HG02642 (cell line): ENCODE measurements at regions not wholly inside any gene's neighbourhood (a gene's known extent, or its start where the extent isn't known, plus 50 kb on each side); places are given as distances from the start of the nearest gene placed in this dataset.
"Not testable (repeated sequence)": the region's sequence is repeated elsewhere in the genome, so short reads cannot be mapped to it uniquely, and the experiment has no call there.

Experiments
- ATAC-seq: cut with Tn5 transposase; IDR thresholded peaks from one replicate; pipeline ENCODE4 v1.9.1; 2021; ENCODE audit warnings: mild to moderate bottlenecking; ENCODE audit not compliant: unreplicated experiment, poor library complexity

DNA sequence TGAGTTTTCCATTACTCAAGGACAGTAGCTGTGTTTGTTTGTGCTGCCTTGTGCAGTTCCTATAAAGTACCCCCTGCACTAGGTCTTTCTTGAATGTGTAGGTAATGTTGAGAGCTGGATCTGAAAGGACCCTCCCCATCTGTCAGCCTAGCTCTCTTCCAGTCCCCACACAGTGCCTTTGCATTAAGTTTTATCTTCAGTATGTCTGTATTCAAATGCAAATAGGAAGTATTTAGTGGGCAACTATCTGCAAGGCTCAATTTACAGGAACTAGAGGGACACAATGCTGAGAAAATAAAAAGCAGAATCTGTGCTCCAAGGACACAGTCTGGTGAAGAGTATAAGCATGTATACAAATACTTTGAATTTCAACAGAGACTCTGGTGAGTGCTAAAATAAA lies 558.5 kb downstream of the RFC3 start:
- ATAC-seq: no peak

DNA sequence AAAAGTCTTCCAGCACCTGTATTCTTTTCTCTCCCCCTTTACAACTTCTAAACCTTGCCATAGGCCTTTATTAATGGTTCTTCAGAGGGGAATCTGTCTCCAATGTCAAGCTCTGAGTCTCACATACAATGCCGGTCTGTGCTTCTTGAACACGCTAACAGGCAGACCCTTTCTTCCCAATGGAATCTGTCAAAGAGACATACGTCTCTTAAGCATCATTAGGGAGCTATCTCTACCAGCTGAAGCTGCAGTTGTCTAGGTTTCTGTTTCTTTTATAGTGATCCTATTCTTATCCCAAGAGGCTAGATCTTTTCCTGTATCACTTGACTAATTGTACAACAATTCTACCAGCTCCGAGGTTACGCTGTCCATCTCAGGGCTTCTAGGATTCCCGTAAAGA lies 560.8 kb upstream of the NBEA start:
- ATAC-seq: no peak

DNA sequence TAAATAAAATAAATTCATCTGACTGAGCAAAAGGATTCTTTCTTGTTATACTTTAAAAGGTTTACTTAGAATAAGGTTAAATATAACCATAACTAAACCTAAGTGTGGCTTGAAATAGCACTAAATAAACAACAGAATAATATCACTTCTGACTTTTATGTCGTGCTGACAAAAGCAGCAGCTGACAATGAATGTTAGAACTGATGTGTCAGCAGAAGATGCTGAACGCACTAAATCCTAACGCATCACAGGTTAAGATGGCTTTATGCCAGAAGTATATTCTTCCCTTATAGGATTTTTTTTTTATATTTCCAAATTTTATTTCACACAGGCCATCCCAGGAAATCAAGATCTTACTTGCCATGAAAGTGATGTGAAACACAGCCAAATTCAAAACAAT lies 558.3 kb upstream of the NBEA start:
- no peak for ATAC-seq

DNA sequence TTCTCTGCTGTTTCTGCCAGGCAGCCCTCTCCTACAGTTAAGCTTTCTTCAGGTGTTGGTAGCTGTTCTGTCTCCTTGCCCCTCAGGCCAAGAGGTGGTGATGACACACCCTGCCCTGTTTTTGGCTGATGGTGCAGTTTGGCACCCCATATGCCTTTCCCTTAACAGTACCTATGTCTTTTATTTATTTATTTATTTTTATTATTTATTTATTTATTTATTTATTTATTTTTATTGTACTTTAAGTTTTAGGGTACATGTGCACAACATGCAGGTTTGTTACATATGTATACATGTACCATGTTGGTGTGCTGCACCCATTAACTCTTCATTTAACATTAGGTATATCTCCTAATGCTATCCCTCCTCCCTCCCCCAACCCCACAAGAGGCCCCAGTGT lies 555.8 kb upstream of the NBEA start:
- not testable (repeated sequence) for ATAC-seq

DNA sequence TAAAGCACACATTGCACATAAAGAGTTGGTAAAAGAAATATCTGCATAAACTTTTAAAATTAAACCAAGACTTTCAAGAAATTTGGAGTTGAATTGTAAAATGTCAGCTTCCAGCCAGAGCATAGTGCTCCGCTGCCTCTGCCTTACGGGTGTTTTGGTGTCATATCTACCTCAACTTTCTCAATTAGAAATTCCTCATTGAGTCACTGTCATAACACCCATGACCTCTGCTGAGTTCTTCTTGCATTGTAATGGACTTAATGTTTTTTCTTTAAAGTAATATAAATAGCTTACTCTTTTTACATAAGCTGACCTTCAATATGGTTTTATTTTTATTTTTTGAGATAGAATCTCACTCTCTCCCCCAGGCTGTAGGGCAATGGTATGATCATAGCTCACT lies 551.0 kb upstream of the NBEA start:
- ATAC-seq: no peak

DNA sequence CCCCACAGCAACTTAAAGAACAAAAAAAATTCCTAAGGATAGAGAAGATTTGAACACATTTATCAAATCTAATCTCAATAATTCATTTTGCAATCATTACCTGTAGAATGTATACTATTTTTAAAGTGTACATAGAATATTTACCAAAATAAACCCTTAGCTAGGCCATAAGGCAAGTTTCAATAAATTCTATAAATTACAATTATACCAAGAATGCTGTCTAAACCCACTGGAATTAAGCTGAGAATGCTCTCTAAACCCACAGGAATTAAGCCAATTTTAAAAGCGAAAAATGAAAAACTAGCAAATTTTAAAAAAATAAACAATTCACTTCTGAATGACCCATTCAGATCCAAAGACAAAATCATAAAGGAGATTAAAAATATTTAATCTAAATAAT lies 540.4 kb upstream of the NBEA start:
- no peak for ATAC-seq

DNA sequence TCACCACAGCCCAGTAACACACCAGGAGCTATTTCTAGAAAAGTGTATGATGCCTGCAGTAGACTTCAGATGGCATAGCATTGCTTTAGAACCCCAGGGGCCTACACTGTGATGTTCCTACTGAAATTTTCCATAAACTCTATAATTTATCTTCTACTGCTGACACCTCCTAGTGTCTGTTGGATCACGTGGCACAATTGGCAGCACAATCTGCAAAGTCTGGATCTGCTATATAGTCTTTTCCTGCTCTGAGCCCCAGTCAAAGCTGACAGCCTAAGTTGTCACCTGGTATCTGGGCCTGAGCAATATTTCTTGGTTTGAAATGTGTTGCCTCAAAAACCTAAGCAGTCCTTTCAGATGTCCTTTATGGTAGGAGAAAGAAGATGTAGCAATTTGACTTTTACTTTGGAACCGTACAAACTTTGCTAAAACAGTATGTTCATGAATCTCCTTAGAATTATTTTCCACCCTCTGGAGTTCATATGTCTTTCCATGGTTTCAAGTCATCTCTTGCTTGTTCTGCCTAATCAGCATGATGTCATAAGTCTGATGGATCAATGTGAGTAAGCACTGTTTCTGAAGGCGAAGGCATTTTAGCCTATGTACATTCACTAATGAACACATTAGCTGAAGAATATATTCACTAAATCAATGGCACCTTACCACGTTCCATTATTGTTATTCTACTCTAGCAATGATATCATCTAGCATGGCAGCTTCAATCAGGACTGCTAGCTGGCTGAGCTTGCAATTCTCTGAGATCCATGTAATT lies 536.5 kb upstream of the NBEA start:
- no peak for ATAC-seq

DNA sequence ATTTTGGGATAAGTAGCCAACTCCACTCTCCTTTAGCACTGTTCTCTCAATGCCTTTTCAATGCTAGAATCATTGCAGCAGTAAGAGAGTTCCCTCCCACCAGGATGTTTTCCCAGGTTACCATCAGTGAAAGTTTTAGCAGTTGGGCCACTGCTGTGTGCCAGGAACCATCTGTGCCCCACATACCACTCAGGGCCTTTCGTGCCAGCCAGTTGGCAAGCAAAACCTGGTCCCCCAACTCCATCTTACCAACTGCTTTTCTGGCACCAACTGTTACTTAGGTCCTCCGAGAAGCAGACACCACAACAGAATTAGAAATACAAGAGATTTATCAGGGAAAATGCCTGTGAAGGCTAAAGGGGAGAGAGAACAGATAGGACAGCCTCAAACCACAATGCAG lies 533.4 kb upstream of the NBEA start:
- no peak for ATAC-seq

DNA sequence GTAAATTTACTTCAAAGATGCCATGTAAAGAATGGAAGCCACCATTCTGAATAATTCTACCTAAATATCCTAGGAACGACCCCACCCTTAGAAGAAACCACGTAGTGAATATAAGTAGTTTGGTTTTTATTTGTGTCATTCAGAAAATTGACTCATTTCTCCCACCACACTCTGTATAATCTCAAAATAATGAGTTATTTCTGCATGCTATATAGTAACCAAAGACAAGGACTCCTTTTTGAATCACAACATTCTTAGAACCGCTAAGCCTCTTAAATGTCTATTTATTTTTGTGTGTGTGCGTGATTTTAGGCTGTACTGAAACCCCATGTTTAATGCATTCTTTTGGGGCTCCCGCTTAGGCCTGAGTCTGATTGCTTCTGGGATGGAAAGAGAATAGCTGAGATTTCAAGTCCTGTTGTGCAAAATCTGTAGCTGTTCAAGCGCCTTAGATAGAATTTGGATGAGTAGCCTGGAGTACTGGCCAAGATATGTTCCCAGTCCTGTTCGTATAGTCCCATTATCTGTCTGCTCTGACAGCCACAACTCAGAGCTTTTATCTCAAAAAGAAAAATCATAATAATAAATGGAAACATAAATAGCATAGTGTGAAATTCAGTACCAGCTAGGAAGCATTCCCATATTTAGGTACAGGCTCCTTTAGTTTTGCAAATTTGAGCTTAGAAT lies 532.4 kb upstream of the NBEA start:
- no peak for ATAC-seq

DNA sequence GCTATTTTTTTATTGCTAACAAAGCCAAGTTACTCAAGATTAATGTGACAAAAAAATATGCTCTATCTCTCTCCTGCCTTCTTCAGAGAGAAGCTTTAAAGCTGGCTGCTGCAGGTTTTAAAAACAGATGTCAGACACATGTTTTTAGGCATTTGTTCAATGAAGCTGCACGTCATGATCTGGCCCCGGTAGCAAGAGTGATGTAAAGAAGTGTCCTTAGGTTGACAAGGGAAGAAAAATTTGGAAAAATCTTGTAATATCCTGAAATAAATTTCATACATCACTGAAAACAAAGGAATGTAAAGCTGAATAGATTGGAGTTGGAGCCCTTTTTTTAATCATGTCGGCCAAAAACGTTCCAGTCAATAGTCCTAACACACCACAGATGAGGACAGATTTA lies 531.4 kb upstream of the NBEA start:
- no peak for ATAC-seq

DNA sequence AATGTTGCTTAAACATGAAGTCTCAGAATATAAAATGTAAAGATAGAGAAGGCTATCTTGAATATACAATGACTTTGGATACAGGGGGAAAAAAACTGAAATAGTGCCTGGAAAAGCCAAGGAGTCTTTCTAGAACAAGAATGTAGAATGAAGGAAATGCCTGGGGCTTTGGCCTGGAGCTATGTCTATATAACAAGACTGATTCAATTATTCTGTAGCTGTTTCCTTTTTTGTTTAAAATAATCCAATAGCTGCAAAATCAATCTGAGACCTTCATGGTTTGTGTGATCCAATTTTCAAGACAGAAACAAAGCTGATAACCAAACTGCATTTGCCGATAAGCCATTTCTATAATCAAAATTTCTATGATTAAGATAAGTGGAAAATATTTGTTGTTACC lies 530.9 kb upstream of the NBEA start:
- no peak for ATAC-seq

DNA sequence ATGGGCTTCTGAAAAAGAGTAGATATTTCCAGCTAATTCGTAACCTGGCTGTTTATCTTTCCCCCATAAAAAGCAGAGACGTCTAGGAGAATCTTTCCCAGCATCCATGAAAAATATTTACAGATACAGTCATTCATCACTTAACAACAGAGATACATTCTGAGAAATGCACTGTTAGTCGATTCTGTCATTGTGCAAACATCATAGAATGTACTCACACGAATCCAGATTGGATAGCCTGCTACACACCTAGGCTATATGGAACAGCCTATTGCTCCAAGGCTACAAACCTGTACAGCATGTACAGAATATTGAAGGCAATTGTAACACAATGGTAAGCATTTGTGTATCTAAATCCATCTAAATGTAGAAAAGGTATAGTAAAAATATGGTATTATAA lies 530.2 kb upstream of the NBEA start:
- ATAC-seq: no peak

DNA sequence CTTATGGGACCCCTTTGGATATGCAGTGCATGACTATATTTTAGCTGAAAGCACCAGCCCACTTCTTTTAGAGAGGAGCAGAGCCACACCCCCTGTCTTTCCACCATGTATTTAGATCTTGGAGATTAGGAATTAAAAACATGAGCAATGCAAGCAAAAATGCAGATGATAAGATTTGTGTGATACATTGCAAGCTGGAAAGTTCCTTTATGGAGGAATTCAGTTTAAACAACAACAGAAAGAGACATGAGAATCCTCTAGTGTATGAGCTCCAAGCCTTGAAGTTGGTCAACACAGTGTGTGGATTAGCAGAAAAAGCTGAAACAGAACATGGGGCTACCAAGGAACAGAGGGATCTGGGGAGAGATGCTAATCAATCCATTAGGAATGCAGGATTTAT lies 529.8 kb upstream of the NBEA start:
- no peak for ATAC-seq

DNA sequence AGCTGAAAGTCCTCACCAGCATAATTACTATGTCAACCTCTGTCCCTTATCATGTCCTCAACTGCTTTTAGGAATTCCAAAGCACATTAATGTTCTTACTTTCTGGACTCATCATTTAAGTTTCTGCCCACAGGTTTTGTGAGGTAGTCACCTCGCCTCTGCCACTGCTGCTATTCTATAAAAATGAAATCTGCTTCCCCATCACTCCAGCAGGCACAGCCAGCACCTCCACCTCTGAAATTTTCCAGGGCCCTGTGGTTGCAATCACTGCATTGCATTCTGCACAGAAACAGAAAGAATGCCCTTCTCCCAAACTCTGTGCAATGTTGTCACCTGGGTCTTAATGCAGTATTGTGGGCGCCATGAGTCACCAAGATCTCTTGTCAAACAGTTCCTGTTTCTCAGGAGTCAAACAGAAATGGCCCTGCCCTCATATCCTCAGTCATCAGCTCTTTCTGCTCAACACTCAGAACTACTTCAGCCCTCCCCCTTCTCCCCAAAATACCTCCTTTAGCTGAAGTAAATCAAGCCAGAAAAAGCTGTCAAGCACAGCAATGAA lies 529.2 kb upstream of the NBEA start:
- no peak for ATAC-seq

DNA sequence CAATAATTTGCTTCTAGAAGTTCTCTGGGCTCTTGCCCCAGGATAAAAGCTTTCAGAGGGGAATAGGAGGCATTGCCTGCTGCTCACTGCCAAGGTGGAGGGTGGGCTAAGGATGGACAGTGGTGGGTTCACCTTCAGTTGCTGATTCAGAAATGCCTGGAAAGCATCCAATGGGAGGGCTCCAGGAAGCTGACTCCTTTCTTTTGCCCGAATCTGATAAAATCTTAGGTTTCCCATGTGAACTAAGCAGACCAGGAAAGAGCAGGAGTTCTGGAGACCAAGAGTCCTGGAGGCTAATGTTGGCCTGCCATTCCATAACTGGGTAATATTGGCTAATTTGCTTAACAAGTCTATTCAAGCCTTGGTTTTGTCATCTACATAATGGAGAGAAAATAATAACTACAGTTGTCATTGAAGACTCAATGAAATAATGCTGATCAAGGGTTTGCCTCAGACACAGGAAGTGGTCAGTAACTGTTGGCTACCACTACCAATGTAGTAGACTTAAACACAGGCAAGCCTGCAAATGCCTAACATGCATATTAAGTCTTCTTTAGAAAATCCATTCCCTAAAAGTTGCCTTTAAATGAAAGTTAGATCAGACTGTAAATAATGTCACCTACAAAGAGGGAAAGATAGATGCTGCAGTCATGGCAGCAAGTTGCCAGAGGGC lies 528.4 kb upstream of the NBEA start:
- no peak for ATAC-seq

DNA sequence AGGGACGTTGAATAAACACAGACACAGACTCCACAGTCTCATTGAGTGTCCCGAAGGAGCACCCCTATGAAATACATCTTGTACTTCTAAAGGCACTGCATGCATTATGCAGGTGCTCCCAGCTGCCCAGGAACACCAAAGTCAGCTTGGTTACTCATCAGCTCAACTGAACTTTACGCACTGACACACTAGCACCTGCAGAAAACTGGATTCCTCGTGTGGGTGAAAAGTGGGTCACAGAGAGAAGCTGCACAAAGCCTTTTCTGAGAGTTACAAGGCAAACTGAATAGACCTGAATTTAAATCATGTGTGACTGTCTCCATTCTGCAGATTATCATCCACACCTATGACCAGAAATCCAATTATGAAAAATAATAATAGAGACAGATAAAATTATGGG lies 527.5 kb upstream of the NBEA start:
- ATAC-seq: no peak

DNA sequence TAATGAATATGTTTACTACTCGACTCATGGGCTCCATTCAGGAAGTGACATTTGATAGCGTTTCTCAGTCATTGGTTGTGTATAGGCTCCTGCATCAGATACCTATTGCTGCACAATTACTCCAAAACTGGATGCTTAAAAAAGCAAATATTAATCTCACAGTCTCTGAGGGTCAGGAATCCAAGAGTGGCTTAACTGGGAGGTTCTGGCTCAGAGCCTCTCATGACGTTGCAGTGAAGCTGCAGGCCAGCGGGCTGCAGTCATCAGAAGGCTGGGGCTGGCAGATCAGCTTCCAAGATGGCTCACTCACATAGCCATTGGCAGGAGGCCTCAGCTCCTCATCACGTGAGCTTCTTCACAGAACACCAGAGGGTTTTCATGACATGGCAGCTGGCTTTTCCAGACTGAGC lies 525.1 kb upstream of the NBEA start:
- ATAC-seq: no peak

DNA sequence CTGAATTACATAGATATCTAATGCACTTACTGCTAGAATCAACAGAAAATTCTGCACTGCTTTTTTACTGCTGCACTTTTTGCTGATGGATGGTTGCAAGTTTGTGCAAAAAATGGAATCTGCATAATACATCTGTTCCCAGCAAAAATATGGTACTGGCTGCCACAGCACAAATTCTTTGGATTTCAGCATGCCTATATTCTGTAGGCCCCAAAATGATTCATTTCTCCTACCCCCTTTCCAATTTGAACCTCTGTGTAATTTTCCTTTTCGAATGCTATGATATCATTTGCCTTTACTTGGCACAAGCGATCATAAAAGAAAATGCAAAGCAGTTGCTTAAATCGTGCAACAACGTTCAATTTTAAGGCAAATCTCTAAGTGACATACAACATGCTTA lies 524.2 kb upstream of the NBEA start:
- ATAC-seq: no peak

DNA sequence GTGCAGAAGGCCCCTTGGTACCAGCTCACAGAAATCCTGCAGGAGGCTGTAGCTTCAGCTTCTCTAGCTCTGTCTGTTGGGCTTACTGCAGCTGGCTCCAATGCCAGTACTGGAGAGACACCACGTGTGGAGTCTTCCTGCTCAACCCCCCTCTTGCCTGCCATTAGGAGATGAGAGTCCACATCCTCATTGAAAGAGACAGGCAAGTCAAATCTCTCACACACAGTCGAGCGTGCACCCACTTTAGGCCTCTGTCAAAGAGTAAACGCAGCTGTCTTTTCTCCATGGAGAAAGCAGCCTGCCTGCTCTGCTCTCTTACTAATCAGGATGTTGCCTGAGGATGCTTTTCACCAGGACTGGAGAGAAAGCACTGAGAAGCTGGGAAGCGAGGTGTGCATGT lies 523.0 kb upstream of the NBEA start:
- no peak for ATAC-seq

DNA sequence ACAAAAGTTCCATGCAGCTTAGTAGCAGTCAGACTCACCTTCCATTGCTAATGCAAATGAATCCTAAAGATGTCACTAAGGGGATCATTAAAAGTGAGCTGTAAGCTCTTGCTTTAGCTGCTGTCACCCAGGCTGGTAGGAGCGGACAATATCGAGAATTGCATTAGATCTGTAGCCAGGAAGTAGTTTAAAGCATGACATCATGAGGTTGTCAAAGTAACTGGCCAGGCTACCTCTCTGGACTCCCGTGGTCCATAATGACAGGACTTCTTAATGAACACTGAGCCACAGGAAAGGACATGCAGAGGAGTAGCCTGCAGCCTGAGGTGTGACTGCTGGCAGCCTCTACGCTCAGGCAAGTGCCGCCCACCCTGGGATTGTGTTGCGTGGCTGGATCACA lies 522.3 kb upstream of the NBEA start:
- ATAC-seq: no peak

DNA sequence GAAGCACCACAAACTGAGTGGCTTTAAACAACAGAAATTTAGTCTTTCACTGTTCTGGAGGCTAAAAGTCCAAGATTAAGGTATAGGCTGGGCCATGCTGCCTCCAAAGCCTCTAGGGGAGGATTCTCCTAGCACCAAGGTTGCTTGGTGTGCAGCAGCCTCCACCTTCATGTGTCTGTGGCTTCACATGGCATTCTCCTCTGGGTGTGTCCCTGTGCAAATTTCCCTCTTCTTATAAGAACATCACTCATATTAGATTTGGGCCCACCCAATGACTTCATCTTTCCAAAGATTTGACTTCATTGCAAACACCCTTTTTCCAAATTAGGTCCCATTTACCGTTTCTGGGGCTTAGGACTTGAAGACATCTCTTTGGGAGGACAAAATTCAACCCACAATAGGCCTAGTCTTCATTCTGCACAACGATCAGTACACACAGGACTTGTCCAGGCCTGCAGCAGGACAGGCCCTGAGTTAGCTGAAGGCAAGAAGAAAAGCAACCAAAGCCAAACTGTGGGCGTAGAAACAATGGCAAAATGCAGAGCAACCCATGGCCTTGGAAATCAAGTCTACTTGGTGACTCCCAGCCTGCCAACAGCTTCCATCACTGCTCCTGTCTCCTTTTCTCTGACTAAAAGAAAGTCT lies 521.2 kb upstream of the NBEA start:
- ATAC-seq: no peak
